Uterus (tissue), 3 donors: ENCODE measurements at regions not wholly inside any gene's neighbourhood (a gene's known extent, or its start where the extent isn't known, plus 50 kb on each side); places are given as distances from the start of the nearest gene placed in this dataset.

Source experiments
- DNase-seq, 2 donors: peaks; one replicate each; pipeline ENCODE4 v3.0.0-alpha.2; 2019 to 2020
- H3K27ac ChIP-seq, 2 donors: fragments of 200-600 bp; sonication (generic); 1 replicate in 1 of 2; 2 replicates in 1 of 2; pipeline ENCODE4 v1.5.1; 2016 to 2018
- H3K27me3 ChIP-seq, 2 donors: fragments of 200-600 bp; sonication (generic); one replicate each; pipeline ENCODE4 v1.5.1; 2018 to 2019; ENCODE audit warnings: control low read depth in 1 of 2
- H3K36me3 ChIP-seq, 2 donors: fragments of 200-600 bp; sonication (generic); one replicate each; pipeline ENCODE4 v1.5.1; 2019; ENCODE audit warnings: control low read depth in 1 of 2
- H3K4me1 ChIP-seq, 2 donors: fragments of 200-600 bp; sonication (generic); one replicate each; pipeline ENCODE4 v1.5.1; 2018 to 2019; ENCODE audit warnings: control low read depth in 1 of 2
- H3K4me3 ChIP-seq, 2 donors: fragments of 200-600 bp; sonication (generic); 1 replicate in 1 of 2; 2 replicates in 1 of 2; pipeline ENCODE4 v1.5.1; 2018 to 2019; ENCODE audit warnings: mild to moderate bottlenecking in 1 of 2
- H3K9me3 ChIP-seq, 2 donors: fragments of 200-600 bp; sonication (generic); one replicate each; pipeline ENCODE4 v1.5.1; 2019; ENCODE audit warnings: control low read depth in 1 of 2
- CTCF ChIP-seq, 4 experiments: fragments of 200-600 bp in 2 of 4; fragments of 450-650 bp in 2 of 4; sonication (generic) in 2 of 4; IDR thresholded peaks; one replicate each; pipeline ENCODE4 v1.5.1; 2016 to 2019; ENCODE audit warnings: antibody characterized with exemption in 4 of 4, mild to moderate bottlenecking in 2 of 4, moderate library complexity in 1 of 4
- POLR2A ChIP-seq, 2 donors: fragments of 450-650 bp; IDR thresholded peaks; one replicate each; pipeline ENCODE4 v1.6.1; 2016; ENCODE audit warnings: antibody characterized with exemption in 2 of 2, mild to moderate bottlenecking in 1 of 2, moderate library complexity in 1 of 2
- intact Hi-C: fragments of 100-400 bp; cut with DNase I; formaldehyde crosslinking; loops from one replicate; pipeline ENCODE4 v1.15.1; 2023; ENCODE audit warnings: low total_unique reads
- donor health status: DM: yes; HTN: yes; CAD: no.

GRCh38 chr2:67716895-67717396, 319.8 kb downstream of the ETAA1 start:
- no peak for DNase-seq
- intact Hi-C loops, result no loop called here
- Histone ChIP-seq H3K27ac (no peak overlapping the region), H3K9me3 (no peaks in the 10 kb centered on the region), H3K36me3 (no peaks in the 10 kb centered on the region), H3K4me3 (no peak overlapping the region), H3K27me3 (no peaks in the 10 kb centered on the region), H3K4me1 (no peaks in the 10 kb centered on the region)
- TF ChIP-seq POLR2A (IDR thresholded peaks at IDR 0.05) (no peak), CTCF (IDR thresholded peaks at IDR 0.05) (no peak)

- Histone ChIP-seq H3K4me1 (no peaks in the 10 kb centered on the region), H3K27ac (no peak overlapping the region), H3K4me3 (no peak overlapping the region), H3K9me3 (no peaks in the 10 kb centered on the region), H3K36me3 (no peaks in the 10 kb centered on the region), H3K27me3 (no peaks in the 10 kb centered on the region)
- no peak for DNase-seq
- intact Hi-C loops, result no loop called here
- TF ChIP-seq CTCF (IDR thresholded peaks at IDR 0.05), result no peak
- TF ChIP-seq POLR2A (IDR thresholded peaks at IDR 0.05), result no peak
Observed at GRCh38 chr2:67717692-67718091, 320.6 kb downstream of the ETAA1 start.

GRCh38 chr2:67719351-67719750, 322.2 kb downstream of the ETAA1 start:
- Histone ChIP-seq H3K4me3 (no peak overlapping the region), H3K4me1 (no peaks in the 10 kb centered on the region), H3K27me3 (no peaks in the 10 kb centered on the region), H3K27ac (no peak overlapping the region), H3K9me3 (no peaks in the 10 kb centered on the region), H3K36me3 (no peaks in the 10 kb centered on the region)
- intact Hi-C loops, result no loop called here
- TF ChIP-seq POLR2A (IDR thresholded peaks at IDR 0.05) (no peak), CTCF (IDR thresholded peaks at IDR 0.05) (no peak)
- DNase-seq, result no peak

GRCh38 chr2:67721516-67721915, 324.4 kb downstream of the ETAA1 start:
- no peak for DNase-seq
- Histone ChIP-seq H3K36me3 (no peaks in the 10 kb centered on the region), H3K4me3 (no peak overlapping the region), H3K4me1 (no peaks in the 10 kb centered on the region), H3K27ac (no peak overlapping the region), H3K9me3 (no peaks in the 10 kb centered on the region), H3K27me3 (no peaks in the 10 kb centered on the region)
- intact Hi-C loops, result no loop called here
- TF ChIP-seq CTCF (IDR thresholded peaks at IDR 0.05) (no peak), POLR2A (IDR thresholded peaks at IDR 0.05) (no peak)

- no peaks in the 10 kb centered on the region for H3K27me3 ChIP-seq
- H3K4me1 ChIP-seq, result no peaks in the 10 kb centered on the region
- no peak overlapping the region for H3K27ac ChIP-seq
- intact Hi-C loops, result no loop called here
- H3K9me3 ChIP-seq, result no peaks in the 10 kb centered on the region
- no peak overlapping the region for H3K4me3 ChIP-seq
- no peaks in the 10 kb centered on the region for H3K36me3 ChIP-seq
- TF ChIP-seq POLR2A (IDR thresholded peaks at IDR 0.05) (no peak), CTCF (IDR thresholded peaks at IDR 0.05) (no peak)
- no peak for DNase-seq
Observed at GRCh38 chr2:67724261-67724660, 327.1 kb downstream of the ETAA1 start.
